ENCODE measurements at regions not wholly inside any gene's neighbourhood (a gene's known extent, or its start where the extent isn't known, plus 50 kb on each side); places are given as distances from the start of the nearest gene placed in this dataset.
"Not testable (repeated sequence)": the region's sequence is repeated elsewhere in the genome, so short reads cannot be mapped to it uniquely, and the experiment has no call there.

GRCh38 chr1:198986442-198986841 lies 347.6 kb downstream of the PTPRC start:
- DNase-seq = no peak

DNA sequence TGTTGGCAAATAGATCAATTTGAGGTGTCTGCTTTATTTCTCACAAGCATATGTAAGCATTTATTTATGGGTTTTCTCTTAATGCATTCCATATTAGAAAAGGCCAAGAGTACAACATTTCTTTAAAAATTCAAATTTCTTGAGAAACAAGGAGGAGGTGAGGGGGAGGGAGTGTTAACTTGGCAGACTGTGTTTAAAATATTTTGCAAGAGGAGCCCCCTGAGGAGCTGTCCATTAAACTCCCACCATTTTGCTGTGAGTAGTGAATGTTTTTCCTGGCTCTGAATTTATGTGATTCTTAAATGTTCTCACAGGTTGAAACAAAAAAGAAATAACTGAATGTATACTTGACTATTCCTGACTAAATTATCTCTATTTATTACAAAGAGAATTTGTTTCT lies 363.8 kb downstream of the PTPRC start:
- no peak for DNase-seq

GRCh38 chr1:199007423-199007822 lies 368.6 kb downstream of the PTPRC start:
- no peak for DNase-seq

- DNase-seq = no peak
Measured at GRCh38 chr1:199009447-199009846, 370.6 kb downstream of the PTPRC start.

GRCh38 chr1:199010492-199010891 lies 371.7 kb downstream of the PTPRC start:
- no peak for DNase-seq

DNA sequence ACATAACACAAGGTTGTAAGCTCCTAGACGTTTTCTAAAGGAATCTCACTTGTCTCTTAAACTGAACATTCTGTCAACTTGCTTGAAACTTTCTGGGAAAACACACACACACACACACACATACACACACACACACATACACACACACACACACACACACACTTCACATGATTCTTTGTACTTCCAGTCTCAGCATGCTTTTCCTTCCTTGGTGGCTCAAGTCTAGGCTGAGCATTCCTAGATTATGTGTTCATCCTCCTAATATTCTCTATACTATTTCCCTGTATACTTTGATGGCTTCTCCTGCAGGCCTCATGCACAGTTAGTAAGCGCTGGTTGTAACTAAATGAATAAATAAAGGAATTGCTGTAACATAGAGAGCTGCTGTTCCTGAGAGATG lies 372.1 kb downstream of the PTPRC start:
- no peak for DNase-seq

GRCh38 chr1:199015799-199016198 lies 377.0 kb downstream of the PTPRC start:
- DNase-seq = no peak

DNA sequence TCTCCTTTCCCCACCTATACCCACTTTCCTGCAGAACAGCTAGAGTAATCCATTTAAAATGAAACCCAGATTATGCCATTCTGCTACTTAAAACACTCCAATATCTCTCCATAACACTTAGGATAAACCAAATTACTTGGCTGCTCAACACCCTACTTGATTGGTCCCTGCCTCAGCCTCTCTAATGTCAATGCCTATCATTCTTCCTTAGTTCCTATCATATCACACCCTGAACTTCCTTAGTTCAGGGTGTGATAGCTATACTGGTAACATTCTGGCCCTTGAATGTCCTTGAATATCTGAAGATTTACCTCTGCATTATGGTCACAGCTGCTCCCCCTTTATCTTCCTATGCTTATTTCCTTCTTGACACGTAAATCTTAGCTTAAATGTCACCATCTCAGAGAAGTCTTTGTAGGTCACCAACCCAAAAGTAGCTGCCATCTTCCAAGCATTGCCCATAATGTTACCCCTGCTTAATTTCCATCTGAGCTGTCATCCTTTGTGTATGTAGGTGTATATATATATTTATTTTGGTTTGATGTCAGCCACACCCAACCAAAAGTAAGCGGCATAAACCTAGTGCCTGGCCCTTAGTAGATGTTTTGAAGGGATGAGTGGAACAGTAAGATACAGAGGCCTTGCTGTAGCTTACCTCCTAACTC lies 379.8 kb downstream of the PTPRC start:
- DNase-seq = no peak

GRCh38 chr1:199020051-199020450 lies 381.2 kb downstream of the PTPRC start:
- DNase-seq = no peak

- no peak for DNase-seq
Measured at GRCh38 chr1:199020904-199021303, 382.1 kb downstream of the PTPRC start.

DNA sequence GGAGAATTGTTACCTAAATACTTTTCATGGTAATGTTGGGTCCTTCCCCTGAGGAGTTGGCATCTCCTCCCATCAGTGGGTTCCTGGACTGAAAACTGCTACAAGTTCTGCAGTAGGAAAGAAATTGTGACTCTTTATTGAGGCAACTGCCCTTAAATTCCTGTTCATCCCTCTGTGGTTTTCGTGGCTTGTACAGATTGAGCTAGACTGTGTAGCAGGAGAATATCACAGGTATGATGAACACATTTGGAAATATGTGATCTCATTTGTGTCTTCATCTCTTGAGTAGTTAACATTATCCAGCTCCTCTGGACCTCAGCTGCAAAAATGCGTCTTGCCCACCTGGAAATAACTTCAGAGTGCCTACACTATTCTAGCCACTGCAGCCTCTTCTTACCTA lies 390.6 kb downstream of the PTPRC start:
- DNase-seq = no peak

GRCh38 chr1:199029855-199030254 lies 391.0 kb downstream of the PTPRC start:
- no peak for DNase-seq

DNA sequence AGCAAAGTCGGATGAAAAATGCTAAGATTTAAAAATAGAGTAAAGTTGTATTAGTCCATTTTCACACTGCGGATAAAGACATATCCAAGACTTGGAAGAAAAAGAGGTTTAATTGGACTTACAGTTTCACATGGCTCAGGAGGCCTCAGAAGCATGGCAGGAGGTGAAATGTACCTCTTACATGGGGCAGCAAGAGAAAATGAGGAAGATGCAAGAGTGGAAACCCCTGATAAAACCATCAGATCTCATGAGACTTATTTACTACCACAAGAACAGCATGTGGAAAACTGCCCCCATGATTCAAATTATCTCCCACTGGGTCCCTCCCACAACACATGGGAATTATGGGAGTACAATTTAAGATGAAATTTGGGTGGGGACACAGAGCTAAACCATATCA lies 391.7 kb downstream of the PTPRC start:
- DNase-seq = not testable (repeated sequence)

GRCh38 chr1:199031170-199031569 lies 392.3 kb downstream of the PTPRC start:
- DNase-seq = not testable (repeated sequence)

DNA sequence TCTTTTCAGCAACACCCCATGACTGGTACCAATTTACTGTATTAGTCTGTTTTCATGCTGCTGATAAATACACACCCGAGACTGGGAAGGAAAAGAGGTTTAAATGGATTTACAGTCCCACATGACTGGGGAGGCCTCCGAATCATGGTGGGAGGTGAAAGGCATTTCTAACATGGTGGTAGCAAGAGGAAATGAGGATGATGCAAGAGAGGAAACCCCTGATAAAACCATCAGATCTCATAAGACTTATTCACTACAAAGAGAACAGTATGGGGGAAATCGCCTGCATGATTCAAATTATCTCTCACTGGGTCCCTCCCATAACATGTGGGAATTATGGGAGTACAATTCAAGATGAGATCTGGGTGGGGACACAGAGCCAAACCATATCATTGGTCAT lies 393.6 kb downstream of the PTPRC start:
- not testable (repeated sequence) for DNase-seq

- DNase-seq = no peak
Measured at GRCh38 chr1:199033661-199034060, 394.8 kb downstream of the PTPRC start.

- peak; percentile 15 for DNase-seq
Measured at GRCh38 chr1:199038156-199038555, 399.3 kb downstream of the PTPRC start.

DNA sequence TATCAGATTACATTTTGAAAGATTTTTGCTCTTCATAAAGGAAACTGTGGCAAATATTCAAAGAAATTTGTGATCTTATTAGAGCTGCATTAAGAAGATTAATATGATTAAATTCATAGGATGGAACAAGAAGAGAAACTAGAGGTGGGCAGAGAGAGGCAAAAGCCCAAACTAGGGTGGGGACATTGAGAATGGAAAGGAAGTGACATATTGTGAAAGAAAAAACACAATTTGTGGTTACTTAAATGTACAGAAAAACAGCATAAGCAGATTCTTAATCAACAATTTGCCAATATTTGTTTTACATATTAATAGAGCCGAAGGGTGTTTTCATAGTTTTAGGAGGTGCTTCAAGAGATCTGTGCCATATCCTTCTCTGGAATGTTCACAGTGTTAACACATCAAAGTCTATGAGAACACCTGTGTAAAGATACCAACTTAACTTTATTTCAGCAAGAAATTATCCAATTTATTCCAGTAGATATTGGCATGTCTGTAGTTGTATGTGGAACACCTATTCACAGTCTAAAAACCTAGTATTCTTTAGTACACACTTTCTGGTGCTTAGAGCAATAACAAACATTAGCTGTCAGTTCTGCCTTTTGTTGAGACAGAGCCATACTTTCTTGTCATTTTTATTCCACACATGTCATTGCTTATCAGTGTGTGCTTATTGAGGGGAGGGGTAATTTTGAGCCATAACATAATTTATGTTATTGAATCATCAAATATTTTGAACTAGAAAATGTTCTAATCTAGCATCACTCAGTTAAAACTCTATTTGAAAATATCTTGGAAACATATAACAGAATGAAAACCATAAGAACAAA lies 401.5 kb downstream of the PTPRC start:
- DNase-seq = no peak

DNA sequence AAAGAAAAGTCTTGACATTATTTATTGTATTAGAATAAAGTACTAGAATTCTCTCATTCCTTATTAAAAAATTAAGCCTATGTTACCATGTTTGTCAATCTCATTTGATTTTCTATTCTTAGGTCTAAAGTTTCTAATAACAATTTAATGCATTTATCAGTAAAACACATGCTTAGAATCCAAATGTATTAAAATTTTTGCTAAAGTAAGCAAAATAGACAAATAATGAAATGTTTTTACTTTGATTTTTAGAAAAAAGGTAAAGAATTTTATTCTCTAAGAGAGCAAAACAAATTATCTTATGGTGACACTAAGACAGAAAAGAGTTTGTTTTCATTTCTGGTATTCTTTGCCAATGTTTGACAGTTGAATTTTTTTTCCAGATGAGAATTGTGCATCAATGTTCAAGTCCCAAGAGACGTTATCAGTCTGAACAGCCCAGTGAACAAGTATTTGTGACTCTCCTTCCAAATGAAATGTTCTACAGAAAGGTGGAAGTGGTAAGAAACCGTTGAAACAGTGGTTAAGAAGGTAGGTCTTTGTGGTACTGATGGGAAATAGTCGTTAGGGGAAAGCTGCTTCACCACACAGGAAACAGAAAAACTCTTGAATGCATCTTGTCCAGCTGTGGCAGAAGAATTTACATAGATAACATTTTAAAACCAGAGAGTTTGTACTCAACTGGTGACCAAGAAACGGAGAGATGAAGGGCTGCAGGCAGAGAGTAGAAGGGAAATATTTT lies 402.5 kb downstream of the PTPRC start:
- DNase-seq = no peak

DNA sequence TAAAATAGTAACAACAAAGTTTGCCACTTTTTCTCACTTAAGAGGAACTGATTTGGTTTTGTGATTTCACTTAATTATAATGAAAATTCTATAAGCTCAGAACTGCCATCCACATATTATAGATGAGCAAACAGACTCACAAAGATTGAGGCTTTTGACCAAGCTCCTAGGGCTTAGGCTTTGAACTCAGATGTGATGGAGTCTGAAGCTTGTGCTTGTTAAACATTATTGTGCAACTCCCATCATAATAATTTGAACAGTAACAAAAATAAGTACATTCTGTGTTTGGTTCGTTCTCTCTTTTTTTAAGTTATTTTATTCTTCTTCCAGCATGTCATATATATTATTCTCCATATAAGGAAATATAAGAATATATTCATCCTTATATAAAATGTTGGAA lies 403.4 kb downstream of the PTPRC start:
- DNase-seq = no peak

- DNase-seq = no peak
Measured at GRCh38 chr1:199044191-199044590, 405.4 kb downstream of the PTPRC start.

GRCh38 chr1:199046618-199047017 lies 407.8 kb downstream of the PTPRC start:
- no peak for DNase-seq

DNA sequence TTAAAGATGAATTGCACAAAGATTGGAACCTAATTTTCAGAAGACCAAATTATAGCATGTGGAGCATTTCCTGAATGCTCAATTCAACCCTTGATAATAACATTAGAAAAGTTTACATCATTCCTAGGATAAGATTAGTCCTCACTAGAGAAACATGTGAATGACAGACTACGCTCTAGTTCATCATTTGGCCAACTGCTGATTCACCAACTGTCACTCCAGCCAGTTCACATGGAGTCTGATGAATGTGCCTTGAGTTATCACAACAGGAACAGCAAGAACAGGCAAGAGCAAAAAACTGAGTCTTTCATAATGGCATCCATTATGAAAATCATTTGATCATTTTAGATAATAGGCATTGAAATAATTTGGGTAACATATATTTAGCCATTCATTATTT lies 415.9 kb downstream of the PTPRC start:
- DNase-seq = no peak

DNA sequence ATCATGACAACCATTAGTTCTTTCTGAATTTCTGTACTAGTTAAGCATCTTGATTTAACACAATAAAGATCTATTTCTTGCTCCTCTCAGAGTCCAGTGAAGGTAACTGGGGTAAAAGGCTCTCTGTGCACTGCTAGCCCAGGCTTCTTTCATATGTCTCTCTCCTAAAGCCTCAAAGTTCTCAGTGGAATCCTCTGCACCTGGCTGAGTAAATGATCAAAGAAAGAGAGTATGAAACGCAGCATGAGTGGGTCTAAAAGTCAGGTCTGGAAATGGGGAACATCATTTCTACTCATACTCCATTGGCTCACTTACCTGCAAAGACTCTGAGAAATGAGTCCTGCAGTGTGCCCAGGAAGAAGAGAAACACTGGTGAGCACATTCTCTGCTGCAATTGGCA lies 418.5 kb downstream of the PTPRC start:
- no peak for DNase-seq

Measured in NCI-H1105 (cell line).